ENCODE measurements at regions not wholly inside any gene's neighbourhood (a gene's known extent, or its start where the extent isn't known, plus 50 kb on each side); places are given as distances from the start of the nearest gene placed in this dataset.

DNA sequence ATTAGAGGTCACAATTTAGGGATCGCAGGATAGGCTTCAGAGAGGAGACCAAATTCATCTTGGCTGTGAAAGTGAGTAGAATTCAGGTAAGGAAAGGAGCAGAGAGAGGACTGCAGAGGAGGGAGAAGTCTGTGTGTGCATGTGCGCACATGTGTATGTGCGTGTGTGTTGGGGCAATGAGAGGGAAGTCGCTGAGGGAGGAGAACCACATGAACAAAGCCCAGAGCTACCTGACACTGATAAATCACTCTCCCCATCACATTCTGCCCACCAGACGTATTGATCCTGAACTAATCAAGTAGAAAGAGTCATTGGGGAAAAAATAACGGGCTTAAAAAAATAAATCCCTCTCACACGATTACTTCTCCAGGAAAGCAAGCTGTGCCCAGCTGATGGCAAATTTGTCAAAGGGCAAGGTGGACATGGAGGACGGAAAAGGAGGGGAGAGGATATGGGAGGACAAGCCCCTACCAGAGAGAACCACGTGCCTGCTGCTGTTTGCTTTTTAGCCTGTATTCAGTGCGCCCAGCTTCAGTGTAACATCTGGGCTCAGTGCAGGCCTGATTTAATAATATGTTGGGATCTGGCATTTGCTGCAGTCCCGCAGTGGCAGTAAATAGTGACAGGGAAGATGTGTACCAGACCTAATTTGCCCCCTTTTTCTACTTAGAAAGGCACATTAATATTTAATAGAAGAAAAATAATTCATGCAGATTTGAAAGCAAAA is 307.5 kb downstream of the C1D start:
- FAIRE-seq = no peak
- H3K36me3 ChIP-seq (ENCODE audit: control insufficient read depth in 2 of 2, insufficient read depth in 2 of 2, low read length in 1 of 2) = no peaks in the 10 kb centered on the region
- intact Hi-C loops (cut with micrococcal nuclease; ENCODE audit: unreplicated experiment) = no loop called here

More for the DNA sequence above, 307.5 kb downstream of the C1D start:
- H3K27ac ChIP-seq (ENCODE audit: control insufficient read depth, insufficient read depth) = no peak overlapping the region
- DNase-seq (ENCODE audit: low read depth, low spot score) (no peak), ATAC-seq (no peak)
- POLR2A ChIA-PET = no interaction called here
- H3K27me3 ChIP-seq (replicated peaks in 1 of 2; ENCODE audit: control insufficient read depth in 2 of 2, insufficient read depth in 2 of 2, low read length in 1 of 2) = no peaks in the 10 kb centered on the region
- CTCF ChIA-PET = interaction anchor here (0.8 to 1.5 kb wide), 2 partner anchors 11 to 21 kb away, joined by 3 to 5 read pairs; no protein-coding TSS in a partner anchor
- H3K9me3 ChIP-seq (replicated peaks; ENCODE audit: control insufficient read depth, insufficient read depth, low read length) = no peaks in the 10 kb centered on the region
- no peaks in the 10 kb centered on the region for H3K4me1 ChIP-seq (ENCODE audit: control insufficient read depth, insufficient read depth, low read length)
- no peaks in the 10 kb centered on the region for H3K79me2 ChIP-seq (ENCODE audit: control insufficient read depth, insufficient read depth, low read length)
- no peak overlapping the region for H3K9ac ChIP-seq (ENCODE audit: control insufficient read depth, insufficient read depth, low read length)
- H3K4me2 ChIP-seq (ENCODE audit: control insufficient read depth, insufficient read depth) = no peak overlapping the region
- H4K20me1 ChIP-seq (ENCODE audit: control insufficient read depth, insufficient read depth) = no peaks in the 10 kb centered on the region
- no TSS peak for BruUV-seq (replicated peaks)
- H3K4me3 ChIP-seq = no peak overlapping the region
- no peak overlapping the region for H2AFZ ChIP-seq (ENCODE audit: control insufficient read depth, low read depth, low read length)
- RAD21 ChIA-PET (ENCODE audit: unreplicated experiment) = no interaction called here
- WGBS (ENCODE audit: insufficient coverage, insufficient replicate concordance, low lambda C conversion rate, missing lambda C conversion rate) = 21% methylated on average over 11 of the region's 11 CpGs
- SMC1A ChIA-PET (ENCODE audit: uncharacterized antibody, unreplicated experiment) = no interaction called here
- TF ChIP-seq HDGF (IDR thresholded peaks at IDR 0.05) (no peak), CREB1 (IDR thresholded peaks at IDR 0.05; ENCODE audit: low read depth) (no peak), ZNF24 (IDR thresholded peaks at IDR 0.05) (no peak), GATAD2B (conservative IDR thresholded peaks at IDR 0.05; ENCODE audit: low read depth) (no peak), JUND (IDR thresholded peaks at IDR 0.05; ENCODE audit: low read depth, low read length) (no peak), MTA2 (IDR thresholded peaks at IDR 0.05; ENCODE audit: low read depth) (no peak), EGR1 (IDR thresholded peaks at IDR 0.05; ENCODE audit: borderline replicate concordance in 1 of 2, low read depth in 2 of 2, low read length in 2 of 2) (no peak), POU2F2 (IDR thresholded peaks at IDR 0.05; ENCODE audit: borderline replicate concordance, low read depth, low read length) (no peak), ZNF622 (IDR thresholded peaks at IDR 0.05) (no peak)
- TF ChIP-seq, protein P1, sequence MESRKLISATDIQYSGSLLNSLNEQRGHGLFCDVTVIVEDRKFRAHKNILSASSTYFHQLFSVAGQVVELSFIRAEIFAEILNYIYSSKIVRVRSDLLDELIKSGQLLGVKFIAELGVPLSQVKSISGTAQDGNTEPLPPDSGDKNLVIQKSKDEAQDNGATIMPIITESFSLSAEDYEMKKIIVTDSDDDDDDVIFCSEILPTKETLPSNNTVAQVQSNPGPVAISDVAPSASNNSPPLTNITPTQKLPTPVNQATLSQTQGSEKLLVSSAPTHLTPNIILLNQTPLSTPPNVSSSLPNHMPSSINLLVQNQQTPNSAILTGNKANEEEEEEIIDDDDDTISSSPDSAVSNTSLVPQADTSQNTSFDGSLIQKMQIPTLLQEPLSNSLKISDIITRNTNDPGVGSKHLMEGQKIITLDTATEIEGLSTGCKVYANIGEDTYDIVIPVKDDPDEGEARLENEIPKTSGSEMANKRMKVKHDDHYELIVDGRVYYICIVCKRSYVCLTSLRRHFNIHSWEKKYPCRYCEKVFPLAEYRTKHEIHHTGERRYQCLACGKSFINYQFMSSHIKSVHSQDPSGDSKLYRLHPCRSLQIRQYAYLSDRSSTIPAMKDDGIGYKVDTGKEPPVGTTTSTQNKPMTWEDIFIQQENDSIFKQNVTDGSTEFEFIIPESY (IDR thresholded peaks at IDR 0.05) = no peak
- TF ChIP-seq, protein P2, sequence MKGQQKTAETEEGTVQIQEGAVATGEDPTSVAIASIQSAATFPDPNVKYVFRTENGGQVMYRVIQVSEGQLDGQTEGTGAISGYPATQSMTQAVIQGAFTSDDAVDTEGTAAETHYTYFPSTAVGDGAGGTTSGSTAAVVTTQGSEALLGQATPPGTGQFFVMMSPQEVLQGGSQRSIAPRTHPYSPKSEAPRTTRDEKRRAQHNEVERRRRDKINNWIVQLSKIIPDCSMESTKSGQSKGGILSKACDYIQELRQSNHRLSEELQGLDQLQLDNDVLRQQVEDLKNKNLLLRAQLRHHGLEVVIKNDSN (IDR thresholded peaks at IDR 0.05; ENCODE audit: borderline replicate concordance, extremely low read length, insufficient read depth, low read depth, low read length) = no peak
- TF ChIP-seq, protein P3, sequence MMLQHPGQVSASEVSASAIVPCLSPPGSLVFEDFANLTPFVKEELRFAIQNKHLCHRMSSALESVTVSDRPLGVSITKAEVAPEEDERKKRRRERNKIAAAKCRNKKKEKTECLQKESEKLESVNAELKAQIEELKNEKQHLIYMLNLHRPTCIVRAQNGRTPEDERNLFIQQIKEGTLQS (IDR thresholded peaks at IDR 0.05; ENCODE audit: borderline replicate concordance, extremely low read depth, low read depth, low read length) = no peak
- TF ChIP-seq, protein P4, sequence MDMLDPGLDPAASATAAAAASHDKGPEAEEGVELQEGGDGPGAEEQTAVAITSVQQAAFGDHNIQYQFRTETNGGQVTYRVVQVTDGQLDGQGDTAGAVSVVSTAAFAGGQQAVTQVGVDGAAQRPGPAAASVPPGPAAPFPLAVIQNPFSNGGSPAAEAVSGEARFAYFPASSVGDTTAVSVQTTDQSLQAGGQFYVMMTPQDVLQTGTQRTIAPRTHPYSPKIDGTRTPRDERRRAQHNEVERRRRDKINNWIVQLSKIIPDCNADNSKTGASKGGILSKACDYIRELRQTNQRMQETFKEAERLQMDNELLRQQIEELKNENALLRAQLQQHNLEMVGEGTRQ (IDR thresholded peaks at IDR 0.05; ENCODE audit: borderline replicate concordance, low read depth, low read length) = no peak
- in situ Hi-C loops (cut with MboI) = no loop called here

All from GM12878 (cell line).